Naive thymus-derived CD8-positive, alpha-beta T cell (primary cell): ENCODE measurements at regions not wholly inside any gene's neighbourhood (a gene's known extent, or its start where the extent isn't known, plus 50 kb on each side); places are given as distances from the start of the nearest gene placed in this dataset.
"Not testable (repeated sequence)": the region's sequence is repeated elsewhere in the genome, so short reads cannot be mapped to it uniquely, and the experiment has no call there.

Experiments used
- ATAC-seq, 2 donors: fragments of 150-1000 bp; cut with Tn5 transposase in 1 of 2; sonication (Bioruptor Pico), chemical (Tn5 transposase) in 1 of 2; 1 replicate in 1 of 2; 2 replicates in 1 of 2; pipeline ENCODE4 v1.10.0; 2021; ENCODE audit warnings: mild to moderate bottlenecking in 2 of 2, moderate library complexity in 2 of 2
- POLR2A ChIA-PET: fragments of 350-600 bp; sonication (Branson Sonifier 250); formaldehyde crosslinking; loops from one replicate; lab custom pipeline; 2021; ENCODE audit warnings: antibody characterized with exemption; lab: Charles Lee
- DNase-seq, 10 donors: peaks; one replicate each; pipeline versions ENCODE4 v3.0.0 to v3.0.0-alpha.2; 2020 to 2022
- H3K27ac Mint-ChIP-seq, 10 donors: one replicate each; pipeline ENCODE4 v1.8.0; 2020 to 2022; ENCODE audit warnings: mild to moderate bottlenecking in 10 of 10, mixed read lengths in 10 of 10, moderate library complexity in 4 of 10, inconsistent platforms in 1 of 10
- H3K27me3 Mint-ChIP-seq, 5 donors: one replicate each; pipeline ENCODE4 v1.8.0; 2021 to 2022; ENCODE audit warnings: mixed read lengths in 5 of 5
- H3K36me3 Mint-ChIP-seq, 3 donors: one replicate each; pipeline ENCODE4 v1.8.0; 2020 to 2022; ENCODE audit warnings: mixed read lengths in 3 of 3, mild to moderate bottlenecking in 2 of 3, inconsistent platforms in 1 of 3
- H3K4me1 Mint-ChIP-seq, 4 donors: one replicate each; pipeline ENCODE4 v1.8.0; 2021 to 2022; ENCODE audit warnings: mixed read lengths in 4 of 4
- H3K4me3 Mint-ChIP-seq, 10 donors: one replicate each; pipeline ENCODE4 v1.8.0; 2020 to 2022; ENCODE audit warnings: mild to moderate bottlenecking in 10 of 10, mixed read lengths in 10 of 10, moderate library complexity in 6 of 10, inconsistent platforms in 1 of 10
- H3K9me3 Mint-ChIP-seq, 9 donors: one replicate each; pipeline ENCODE4 v1.8.0; 2020 to 2022; ENCODE audit warnings: mixed read lengths in 9 of 9, mild to moderate bottlenecking in 3 of 9, inconsistent platforms in 1 of 9, moderate library complexity in 1 of 9

DNA sequence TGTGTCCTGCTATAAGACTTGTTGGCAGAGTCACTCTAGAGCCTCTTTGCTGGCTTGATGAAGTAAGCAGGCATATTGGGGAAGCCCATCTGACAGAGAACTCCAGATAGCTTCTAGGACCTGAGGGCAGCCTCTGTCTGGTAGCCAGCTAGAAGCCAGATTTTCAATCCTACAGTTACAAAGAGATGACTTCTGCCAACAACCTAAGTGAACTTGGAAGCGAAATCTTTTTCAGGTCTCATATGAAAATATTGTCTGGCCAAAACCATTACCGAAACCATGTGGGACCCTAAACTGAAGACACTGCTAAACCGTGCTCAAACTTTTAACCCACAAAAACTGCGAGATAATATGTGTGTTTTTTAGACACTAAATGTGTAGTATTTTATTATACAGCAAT, 140.9 kb downstream of the MRPS30 start:
- Mint-ChIP-seq H3K27ac (no peak overlapping the region), H3K36me3 (no peaks in the 10 kb centered on the region), H3K27me3 (no peaks in the 10 kb centered on the region), H3K9me3 (peaks cover 0 to 8% (median 0%) of the 10 kb centered on the region in 9 donors), H3K4me3 (no peak overlapping the region), H3K4me1 (no peaks in the 10 kb centered on the region)
- ATAC-seq (no peak), DNase-seq (no peak)
- POLR2A ChIA-PET, result no interaction called here

DNA sequence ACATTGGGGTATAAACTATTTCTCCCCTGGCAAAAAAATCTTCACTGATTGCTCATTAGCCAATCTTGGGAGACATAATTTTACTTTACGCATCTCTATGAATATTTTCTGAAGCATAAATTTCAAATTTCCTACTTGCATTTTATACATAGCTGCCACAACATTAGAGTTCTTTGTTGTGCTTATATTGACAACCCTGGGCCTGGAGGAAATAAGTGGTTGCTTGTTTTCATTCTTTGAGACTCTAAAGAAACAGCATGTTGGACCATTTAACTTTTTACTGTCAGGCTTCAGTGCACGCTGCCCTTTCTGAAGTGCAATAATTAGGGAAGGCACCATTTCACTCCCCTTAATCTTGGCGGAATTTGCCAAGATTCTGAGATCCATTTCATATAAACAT, 142.6 kb downstream of the MRPS30 start:
- Mint-ChIP-seq H3K36me3 (no peaks in the 10 kb centered on the region), H3K4me1 (no peaks in the 10 kb centered on the region), H3K9me3 (peaks cover 0 to 8% (median 0%) of the 10 kb centered on the region in 9 donors), H3K27me3 (no peaks in the 10 kb centered on the region), H3K4me3 (no peak overlapping the region), H3K27ac (no peak overlapping the region)
- ATAC-seq (no peak), DNase-seq (no peak)
- POLR2A ChIA-PET, result no interaction called here

DNA sequence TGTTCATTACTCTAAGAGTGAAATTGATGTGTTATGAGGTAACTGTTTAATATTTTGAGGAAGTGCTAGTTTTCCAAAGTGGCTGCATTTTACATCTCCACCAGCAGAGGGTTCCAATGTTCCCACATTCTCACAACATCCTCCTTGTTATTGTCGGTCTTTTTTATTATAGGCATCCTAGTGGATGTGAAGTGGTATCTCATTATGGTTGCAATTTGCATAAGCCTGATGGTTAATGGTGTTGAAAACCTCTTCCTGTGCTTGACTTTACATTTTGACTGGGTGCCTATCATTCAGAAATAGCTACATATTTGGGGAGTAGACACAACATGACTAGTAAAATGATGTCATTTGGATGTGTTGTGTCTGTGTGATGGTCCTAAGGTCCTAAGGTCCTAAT, 143.6 kb downstream of the MRPS30 start:
- no peaks in the 10 kb centered on the region for H3K27me3 Mint-ChIP-seq
- POLR2A ChIA-PET, result no interaction called here
- H3K36me3 Mint-ChIP-seq, result no peaks in the 10 kb centered on the region
- peaks cover 0 to 8% (median 0%) of the 10 kb centered on the region in 9 donors for H3K9me3 Mint-ChIP-seq
- no peak overlapping the region for H3K27ac Mint-ChIP-seq
- no peaks in the 10 kb centered on the region for H3K4me1 Mint-ChIP-seq
- no peak for ATAC-seq
- no peak overlapping the region for H3K4me3 Mint-ChIP-seq
- DNase-seq, result no peak

DNA sequence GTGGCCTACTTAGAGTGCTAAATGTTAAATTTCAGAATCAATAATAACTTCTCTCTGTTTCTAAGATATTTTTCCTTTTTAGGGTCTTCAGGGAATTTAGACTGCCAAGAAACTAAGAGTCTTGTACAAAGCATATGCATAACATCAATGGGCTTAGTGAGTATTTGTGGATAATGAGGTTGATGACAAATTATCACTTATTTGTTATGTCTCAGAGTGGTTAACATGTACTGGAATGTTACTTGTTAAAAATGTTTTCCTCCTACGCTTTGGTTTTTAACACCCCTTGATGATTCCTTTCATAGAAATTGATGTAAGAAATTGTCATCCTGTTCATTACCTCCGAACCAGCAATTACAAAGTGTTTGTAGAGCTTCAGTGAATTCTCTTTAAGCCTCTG, 144.3 kb downstream of the MRPS30 start:
- DNase-seq, result no peak
- POLR2A ChIA-PET, result no interaction called here
- Mint-ChIP-seq H3K4me1 (no peaks in the 10 kb centered on the region), H3K9me3 (peaks cover 0 to 6% (median 0%) of the 10 kb centered on the region in 9 donors), H3K4me3 (no peak overlapping the region), H3K27ac (no peak overlapping the region), H3K27me3 (no peaks in the 10 kb centered on the region), H3K36me3 (no peaks in the 10 kb centered on the region)
- no peak for ATAC-seq

DNA sequence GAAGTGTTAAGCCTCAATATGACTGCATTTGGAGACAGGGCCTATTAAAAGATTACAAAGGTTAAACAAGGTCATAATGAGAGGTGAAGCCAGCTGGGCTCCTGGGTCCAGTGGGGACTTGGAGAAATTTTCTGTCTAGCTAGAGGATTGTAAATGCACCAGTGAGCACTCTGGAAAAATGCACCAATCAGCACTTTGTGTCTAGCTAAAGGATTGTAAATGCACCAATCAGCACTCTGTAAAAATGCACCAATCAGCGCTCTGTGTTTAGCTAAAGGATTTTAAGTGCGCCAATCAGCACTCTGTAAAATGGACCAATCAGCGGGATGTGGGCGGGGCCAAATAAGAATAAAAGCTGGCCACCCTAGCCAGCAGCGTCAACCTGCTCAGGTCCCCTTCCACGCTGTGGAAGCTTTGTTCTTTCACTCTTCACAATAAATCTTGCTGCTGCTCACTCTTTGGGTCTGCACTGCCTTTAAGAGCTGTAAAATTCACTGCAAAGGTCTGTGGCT, 150.3 kb downstream of the MRPS30 start:
- DNase-seq, H3K4me1 Mint-ChIP-seq, H3K4me3 Mint-ChIP-seq, ATAC-seq, H3K27me3 Mint-ChIP-seq, H3K27ac Mint-ChIP-seq, H3K36me3 Mint-ChIP-seq, POLR2A ChIA-PET: not testable (repeated sequence)
- H3K9me3 Mint-ChIP-seq, result peaks cover 0 to 25% (median 2%) of the 10 kb centered on the region in 9 donors

DNA sequence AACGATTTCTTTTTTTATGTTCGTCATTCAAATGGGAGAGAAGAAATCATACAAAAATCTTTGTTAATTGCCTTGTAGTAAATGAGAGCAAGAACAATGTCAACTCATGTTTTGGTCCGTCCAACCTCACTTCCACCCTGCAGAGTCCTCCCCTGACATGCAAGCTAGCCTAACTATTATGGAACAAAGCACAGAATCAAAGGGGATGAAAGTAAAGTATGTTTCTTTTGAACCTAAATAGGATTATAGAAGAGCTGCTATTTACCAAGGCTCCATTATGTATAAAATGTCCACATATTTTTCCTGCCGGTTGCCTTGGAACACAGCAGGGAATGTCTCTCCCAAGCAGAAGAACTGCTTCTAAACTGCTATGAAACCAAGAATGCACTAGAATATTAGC, 161.1 kb downstream of the MRPS30 start:
- POLR2A ChIA-PET, result no interaction called here
- Mint-ChIP-seq H3K27me3 (no peaks in the 10 kb centered on the region), H3K9me3 (peaks cover 0 to 23% (median 5%) of the 10 kb centered on the region in 9 donors), H3K36me3 (no peaks in the 10 kb centered on the region), H3K27ac (no peak overlapping the region), H3K4me3 (no peak overlapping the region), H3K4me1 (no peaks in the 10 kb centered on the region)
- no peak for ATAC-seq
- DNase-seq, result no peak

DNA sequence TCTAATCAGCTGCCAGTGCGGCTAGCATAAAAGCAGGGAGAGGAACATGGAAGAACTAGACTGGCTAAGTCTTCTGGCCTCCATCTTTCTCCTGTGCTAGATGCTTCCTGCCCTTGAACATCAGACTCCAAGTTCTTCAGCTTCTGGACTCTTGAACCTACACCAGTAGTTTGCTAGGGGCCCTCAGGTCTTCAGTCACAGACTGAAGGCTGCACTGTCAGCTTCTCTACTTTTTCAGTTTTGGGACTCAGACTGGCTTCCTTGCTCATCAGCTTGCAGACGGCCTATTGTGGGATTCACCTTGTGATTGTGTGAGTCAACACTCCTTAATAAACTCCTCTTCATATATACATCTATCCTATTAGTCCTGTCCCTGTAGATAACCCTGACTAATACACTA, 162.2 kb downstream of the MRPS30 start:
- H3K36me3 Mint-ChIP-seq, H3K4me1 Mint-ChIP-seq, H3K4me3 Mint-ChIP-seq, POLR2A ChIA-PET, H3K27me3 Mint-ChIP-seq, DNase-seq, ATAC-seq, H3K27ac Mint-ChIP-seq: not testable (repeated sequence)
- peaks cover 0 to 23% (median 5%) of the 10 kb centered on the region in 9 donors for H3K9me3 Mint-ChIP-seq

DNA sequence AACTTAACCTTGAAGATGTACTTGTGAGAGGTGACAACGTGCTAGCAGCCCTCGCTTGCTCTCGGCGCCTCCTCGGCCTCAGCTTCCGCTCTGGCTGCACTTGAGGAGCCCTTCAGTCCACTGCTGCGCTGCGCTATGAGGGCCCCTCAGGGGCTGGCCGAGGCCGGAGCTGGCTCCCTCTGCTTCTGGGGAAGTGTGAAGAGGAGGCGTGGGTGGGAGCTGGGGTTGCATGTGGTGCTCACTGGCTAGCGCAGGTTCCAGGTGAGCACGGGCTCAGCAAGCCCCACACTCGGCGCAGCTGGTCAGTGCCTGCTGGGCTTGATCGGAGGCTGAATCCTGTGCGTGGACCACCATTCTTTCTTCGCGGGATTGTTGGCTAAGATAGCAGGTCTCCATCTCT, 166.1 kb downstream of the MRPS30 start:
- H3K9me3 Mint-ChIP-seq, result peaks cover 11 to 42% (median 14%) of the 10 kb centered on the region in 9 donors
- H3K27me3 Mint-ChIP-seq, result no peaks in the 10 kb centered on the region
- no peak for DNase-seq
- H3K4me1 Mint-ChIP-seq, result no peaks in the 10 kb centered on the region
- no peak overlapping the region for H3K27ac Mint-ChIP-seq
- POLR2A ChIA-PET, result no interaction called here
- H3K36me3 Mint-ChIP-seq, result peaks cover 0 to 9% (median 0%) of the 10 kb centered on the region in 3 donors
- no peak for ATAC-seq
- no peak overlapping the region for H3K4me3 Mint-ChIP-seq

DNA sequence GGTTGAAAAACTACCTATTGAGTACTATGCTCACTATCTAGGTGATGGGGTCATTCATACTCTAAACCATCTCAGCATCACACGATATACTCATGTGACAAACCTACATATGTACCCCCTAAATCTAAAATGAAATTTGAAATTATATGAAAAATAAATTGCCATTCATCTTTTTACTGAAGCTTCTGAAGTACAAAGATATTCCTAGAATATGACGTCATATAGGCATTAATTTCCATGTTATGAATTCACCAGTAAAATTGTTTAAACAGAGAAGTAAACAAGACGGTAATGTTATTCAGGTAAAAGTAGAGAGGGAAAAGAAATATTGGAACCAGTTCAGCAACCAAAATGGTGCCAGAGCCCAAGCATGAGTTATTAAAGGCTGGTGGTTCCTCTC, 173.0 kb downstream of the MRPS30 start:
- H3K27ac Mint-ChIP-seq, result no peak overlapping the region
- H3K4me1 Mint-ChIP-seq, result no peaks in the 10 kb centered on the region
- POLR2A ChIA-PET, result no interaction called here
- DNase-seq (no peak), ATAC-seq (no peak)
- H3K4me3 Mint-ChIP-seq, result no peak overlapping the region
- peaks cover 24 to 83% (median 54%) of the 10 kb centered on the region in 9 donors for H3K9me3 Mint-ChIP-seq
- peaks cover 0 to 48% (median 0%) of the 10 kb centered on the region in 3 donors for H3K36me3 Mint-ChIP-seq
- no peaks in the 10 kb centered on the region for H3K27me3 Mint-ChIP-seq

DNA sequence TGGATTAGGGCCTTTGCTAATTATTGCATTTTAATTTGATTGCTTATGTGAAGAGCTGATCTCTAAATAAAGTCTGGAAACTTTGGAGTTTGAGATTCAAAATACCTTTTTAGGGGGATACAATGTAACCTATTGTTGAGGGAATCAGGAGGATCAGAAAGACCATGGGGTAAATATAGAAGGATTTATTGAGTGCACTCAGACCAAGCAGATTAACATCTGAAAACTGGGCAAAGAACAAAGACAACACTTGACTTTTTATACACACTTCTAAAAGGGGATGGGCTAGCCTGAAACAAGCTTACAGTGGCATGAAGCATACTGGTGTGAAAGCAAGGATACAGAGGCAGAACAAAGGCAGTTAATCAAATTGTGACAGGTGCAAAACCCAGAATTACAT, 174.3 kb downstream of the MRPS30 start:
- POLR2A ChIA-PET, result no interaction called here
- no peak for ATAC-seq
- Mint-ChIP-seq H3K4me3 (no peak overlapping the region), H3K27me3 (no peaks in the 10 kb centered on the region), H3K9me3 (peaks cover 24 to 90% (median 54%) of the 10 kb centered on the region in 9 donors), H3K4me1 (no peaks in the 10 kb centered on the region), H3K36me3 (peaks cover 0 to 44% (median 0%) of the 10 kb centered on the region in 3 donors), H3K27ac (no peak overlapping the region)
- no peak for DNase-seq

DNA sequence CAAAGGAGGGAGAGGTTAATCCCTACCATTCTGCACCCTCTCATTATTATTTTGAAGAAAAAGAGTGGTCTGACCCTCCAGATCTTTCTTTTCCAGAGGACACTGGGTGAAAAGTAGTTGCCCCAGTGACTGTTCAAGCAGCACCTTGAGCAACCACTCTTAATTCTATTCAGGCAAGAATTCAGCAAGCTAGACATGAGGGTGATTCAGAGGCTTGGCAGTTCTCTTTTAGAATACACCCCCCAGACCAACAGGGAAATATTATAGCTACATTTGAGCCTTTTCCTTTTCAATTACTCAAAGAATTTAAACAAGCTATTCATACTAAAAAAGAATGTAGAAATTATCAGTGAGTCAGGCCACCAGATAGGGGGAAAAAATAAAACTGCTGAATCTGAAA, 178.3 kb downstream of the MRPS30 start:
- DNase-seq (no peak), ATAC-seq (no peak)
- no peak overlapping the region for H3K27ac Mint-ChIP-seq
- H3K4me3 Mint-ChIP-seq, result no peak overlapping the region
- H3K4me1 Mint-ChIP-seq, result no peaks in the 10 kb centered on the region
- peaks cover 0 to 36% (median 0%) of the 10 kb centered on the region in 3 donors for H3K36me3 Mint-ChIP-seq
- POLR2A ChIA-PET, result no interaction called here
- no peaks in the 10 kb centered on the region for H3K27me3 Mint-ChIP-seq
- peaks cover 16 to 85% (median 53%) of the 10 kb centered on the region in 9 donors for H3K9me3 Mint-ChIP-seq

DNA sequence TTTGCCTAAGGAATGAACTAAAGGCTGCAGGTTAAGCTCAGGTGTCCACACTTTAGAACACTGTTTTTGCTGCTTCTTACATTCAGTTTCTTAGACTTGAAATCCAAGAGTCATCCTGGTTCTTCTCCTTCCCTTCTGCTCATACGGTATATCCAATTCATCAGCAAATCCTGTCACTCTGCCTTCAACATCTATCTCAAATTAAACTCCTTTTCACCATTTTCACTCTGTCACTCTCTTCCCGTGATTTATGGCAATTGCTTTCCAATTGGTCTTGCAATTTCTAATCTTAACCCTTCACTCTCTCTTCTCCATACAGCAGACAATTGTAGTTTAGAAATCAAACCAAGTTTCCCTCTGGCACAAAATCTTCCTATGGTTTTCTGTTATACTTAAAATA, 182.9 kb downstream of the MRPS30 start:
- POLR2A ChIA-PET, result no interaction called here
- H3K4me3 Mint-ChIP-seq, result no peak overlapping the region
- no peaks in the 10 kb centered on the region for H3K27me3 Mint-ChIP-seq
- peaks cover 0 to 6% (median 0%) of the 10 kb centered on the region in 3 donors for H3K36me3 Mint-ChIP-seq
- DNase-seq (no peak), ATAC-seq (no peak)
- peaks cover 0 to 47% (median 30%) of the 10 kb centered on the region in 9 donors for H3K9me3 Mint-ChIP-seq
- H3K27ac Mint-ChIP-seq, result no peak overlapping the region
- no peaks in the 10 kb centered on the region for H3K4me1 Mint-ChIP-seq

DNA sequence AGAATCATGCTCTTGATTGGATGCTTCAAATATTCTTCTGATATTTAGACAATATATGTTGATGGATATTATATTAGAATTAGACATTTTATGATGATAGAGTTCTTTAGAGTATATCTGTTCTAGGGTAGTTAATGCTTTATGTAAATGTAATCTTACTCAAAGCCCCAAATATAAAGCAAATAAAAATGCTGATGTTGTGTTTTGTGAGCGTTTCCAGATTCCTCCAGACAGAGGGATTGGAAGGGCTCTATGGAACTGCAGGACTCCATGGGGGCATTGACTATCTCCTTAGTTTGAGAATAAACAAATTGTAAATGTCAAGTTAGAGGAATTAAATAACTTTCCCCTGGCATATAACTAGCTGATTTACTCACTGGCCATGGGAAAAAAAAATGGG, 184.5 kb downstream of the MRPS30 start:
- Mint-ChIP-seq H3K27me3 (no peaks in the 10 kb centered on the region), H3K27ac (no peak overlapping the region), H3K9me3 (peaks cover 0 to 31% (median 19%) of the 10 kb centered on the region in 9 donors), H3K36me3 (peaks cover 0 to 6% (median 0%) of the 10 kb centered on the region in 3 donors), H3K4me1 (no peaks in the 10 kb centered on the region), H3K4me3 (no peak overlapping the region)
- ATAC-seq (no peak), DNase-seq (no peak)
- POLR2A ChIA-PET, result no interaction called here

DNA sequence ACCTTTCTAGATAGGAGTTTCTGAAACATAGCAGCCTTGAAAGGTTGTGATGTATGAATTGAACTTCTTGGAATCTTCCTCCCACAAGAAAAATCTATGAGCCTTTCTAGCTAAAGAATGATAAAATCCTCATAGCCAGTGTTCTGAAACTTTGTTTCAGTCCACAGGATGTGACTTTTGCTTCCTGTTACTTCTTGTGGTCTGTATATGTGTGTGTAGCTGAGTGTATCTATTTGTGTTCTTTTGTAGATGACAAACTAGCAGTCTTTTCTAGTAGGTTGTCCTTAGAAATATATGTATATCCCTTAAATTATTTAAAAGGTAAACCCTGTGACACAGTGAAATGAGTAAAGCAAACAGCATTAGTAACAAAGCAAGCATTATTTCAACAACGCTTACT, 188.8 kb downstream of the MRPS30 start:
- ATAC-seq (no peak), DNase-seq (no peak)
- Mint-ChIP-seq H3K4me1 (no peaks in the 10 kb centered on the region), H3K4me3 (no peak overlapping the region), H3K36me3 (no peaks in the 10 kb centered on the region), H3K9me3 (peaks cover 0 to 7% (median 0%) of the 10 kb centered on the region in 9 donors), H3K27me3 (no peaks in the 10 kb centered on the region), H3K27ac (no peak overlapping the region)
- POLR2A ChIA-PET, result no interaction called here
